DND-41 (cell line): ENCODE measurements at regions not wholly inside any gene's neighbourhood (a gene's known extent, or its start where the extent isn't known, plus 50 kb on each side); places are given as distances from the start of the nearest gene placed in this dataset.

Experiments used
- ATAC-seq: fragments of 200-7000 bp; cut with Tn5 transposase; 3 replicates; pipeline ENCODE4 v1.9.1; 2021; ENCODE audit warnings: low read depth; ENCODE audit not compliant: insufficient read depth
- DNase-seq: peaks from one replicate; pipeline ENCODE4 v3.0.0-alpha.2; 2020
- H2AFZ ChIP-seq: 2 replicates; pipeline ENCODE4 v1.6.0; 2012; ENCODE audit warnings: low read depth, low read length
- H3K27ac ChIP-seq: 2 replicates; pipeline ENCODE4 v1.5.1; 2012; ENCODE audit warnings: low read length, inconsistent platforms
- H3K27me3 ChIP-seq: fragments of 200-600 bp; sonication (generic); 2 replicates; pipeline ENCODE4 v1.6.0; 2012; ENCODE audit warnings: low read length, mild to moderate bottlenecking, inconsistent platforms; ENCODE audit not compliant: insufficient read depth, poor library complexity
- H3K36me3 ChIP-seq: 2 replicates; pipeline ENCODE4 v1.5.1; 2012; ENCODE audit warnings: low read length, inconsistent platforms; ENCODE audit not compliant: insufficient read depth
- H3K4me1 ChIP-seq: 2 replicates; pipeline ENCODE4 v1.5.1; 2012; ENCODE audit warnings: mild to moderate bottlenecking, low read length; ENCODE audit not compliant: insufficient read depth
- H3K4me2 ChIP-seq: 2 replicates; pipeline ENCODE4 v1.6.0; 2012; ENCODE audit warnings: mild to moderate bottlenecking, moderate library complexity, low read length, inconsistent platforms; ENCODE audit not compliant: insufficient read depth
- H3K4me3 ChIP-seq, 2 experiments: fragments of 200-600 bp in 1 of 2; shearing (Covaris generic) in 1 of 2; 2 replicates each; pipeline ENCODE4 v1.5.1; 2012 to 2016; ENCODE audit warnings: inconsistent platforms in 2 of 2, low read length in 2 of 2, mild to moderate bottlenecking in 2 of 2, low read depth in 1 of 2, moderate library complexity in 1 of 2
- H3K79me2 ChIP-seq: 2 replicates; pipeline ENCODE4 v1.6.0; 2012; ENCODE audit warnings: low read length, inconsistent platforms; ENCODE audit not compliant: insufficient read depth
- H3K9ac ChIP-seq: 2 replicates; pipeline ENCODE4 v1.6.0; 2012; ENCODE audit warnings: low read depth, mild to moderate bottlenecking, inconsistent platforms, low read length, moderate library complexity
- H3K9me3 ChIP-seq: 2 replicates; pipeline ENCODE4 v1.5.1; 2012; ENCODE audit warnings: low read length, moderate library complexity, mild to moderate bottlenecking, inconsistent platforms; ENCODE audit not compliant: insufficient read depth, severe bottlenecking
- H4K20me1 ChIP-seq: 2 replicates; pipeline ENCODE4 v1.6.0; 2012; ENCODE audit warnings: low read length; ENCODE audit not compliant: insufficient read depth
- EZH2 ChIP-seq: IDR thresholded peaks from 3 replicates; pipeline ENCODE4 v1.6.1; 2012; ENCODE audit warnings: borderline replicate concordance, low read depth, mild to moderate bottlenecking, moderate library complexity, low read length, inconsistent platforms; ENCODE audit not compliant: severe bottlenecking
- TF ChIP-seq, protein P1 (sequence below): IDR thresholded peaks from 2 replicates; pipeline ENCODE4 v1.5.1; 2012; ENCODE audit warnings: borderline replicate concordance, low read length, moderate library complexity, mild to moderate bottlenecking; ENCODE audit not compliant: poor library complexity, severe bottlenecking; ENCODE audit errors: extremely low read depth

DNA sequence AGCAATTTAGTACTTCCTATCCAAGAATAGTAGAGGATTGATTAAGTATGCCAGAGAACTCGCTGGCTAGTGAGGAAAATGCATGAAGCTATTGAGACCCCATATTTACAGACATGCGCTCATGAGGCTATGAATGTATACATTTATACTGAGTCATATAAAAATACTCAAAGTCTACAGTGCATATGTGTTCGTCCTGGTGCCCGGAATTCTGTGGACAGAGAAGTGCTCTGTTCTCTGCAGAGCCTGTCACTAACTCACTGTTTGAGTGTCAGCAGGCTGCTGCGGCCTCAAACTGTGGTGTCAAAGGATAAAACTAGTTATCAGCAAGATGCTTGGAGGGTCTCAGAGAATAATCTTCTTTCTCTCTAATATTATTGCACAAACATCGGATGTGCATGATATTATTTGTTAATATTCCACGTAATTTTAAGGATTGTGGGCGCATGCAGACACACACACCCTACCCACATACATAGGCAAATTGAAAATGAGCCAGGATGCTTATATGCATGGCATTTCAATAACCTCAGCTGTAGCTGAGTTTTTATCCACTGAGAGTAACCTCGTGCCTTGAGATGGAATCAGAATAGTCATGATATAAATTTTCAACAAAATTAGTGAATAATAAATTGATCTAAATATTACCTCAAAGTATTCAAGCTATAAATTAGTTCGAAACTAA is 50.0 kb upstream of the TSC22D2 start:
- ATAC-seq (no peak), DNase-seq (no peak)
- H3K4me3 ChIP-seq, result no peak overlapping the region
- no peaks in the 10 kb centered on the region for H3K9me3 ChIP-seq
- no peaks in the 10 kb centered on the region for H3K36me3 ChIP-seq
- no peaks in the 10 kb centered on the region for H4K20me1 ChIP-seq
- no peak overlapping the region for H3K27ac ChIP-seq
- H3K27me3 ChIP-seq, result peaks cover 10% of the 10 kb centered on the region
- TF ChIP-seq, protein P1, sequence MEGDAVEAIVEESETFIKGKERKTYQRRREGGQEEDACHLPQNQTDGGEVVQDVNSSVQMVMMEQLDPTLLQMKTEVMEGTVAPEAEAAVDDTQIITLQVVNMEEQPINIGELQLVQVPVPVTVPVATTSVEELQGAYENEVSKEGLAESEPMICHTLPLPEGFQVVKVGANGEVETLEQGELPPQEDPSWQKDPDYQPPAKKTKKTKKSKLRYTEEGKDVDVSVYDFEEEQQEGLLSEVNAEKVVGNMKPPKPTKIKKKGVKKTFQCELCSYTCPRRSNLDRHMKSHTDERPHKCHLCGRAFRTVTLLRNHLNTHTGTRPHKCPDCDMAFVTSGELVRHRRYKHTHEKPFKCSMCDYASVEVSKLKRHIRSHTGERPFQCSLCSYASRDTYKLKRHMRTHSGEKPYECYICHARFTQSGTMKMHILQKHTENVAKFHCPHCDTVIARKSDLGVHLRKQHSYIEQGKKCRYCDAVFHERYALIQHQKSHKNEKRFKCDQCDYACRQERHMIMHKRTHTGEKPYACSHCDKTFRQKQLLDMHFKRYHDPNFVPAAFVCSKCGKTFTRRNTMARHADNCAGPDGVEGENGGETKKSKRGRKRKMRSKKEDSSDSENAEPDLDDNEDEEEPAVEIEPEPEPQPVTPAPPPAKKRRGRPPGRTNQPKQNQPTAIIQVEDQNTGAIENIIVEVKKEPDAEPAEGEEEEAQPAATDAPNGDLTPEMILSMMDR, result no peak
- no peak for TF ChIP-seq EZH2
- no peak overlapping the region for H2AFZ ChIP-seq
- H3K79me2 ChIP-seq, result no peaks in the 10 kb centered on the region
- H3K4me1 ChIP-seq, result no peaks in the 10 kb centered on the region
- no peak overlapping the region for H3K9ac ChIP-seq
- no peak overlapping the region for H3K4me2 ChIP-seq

DNA sequence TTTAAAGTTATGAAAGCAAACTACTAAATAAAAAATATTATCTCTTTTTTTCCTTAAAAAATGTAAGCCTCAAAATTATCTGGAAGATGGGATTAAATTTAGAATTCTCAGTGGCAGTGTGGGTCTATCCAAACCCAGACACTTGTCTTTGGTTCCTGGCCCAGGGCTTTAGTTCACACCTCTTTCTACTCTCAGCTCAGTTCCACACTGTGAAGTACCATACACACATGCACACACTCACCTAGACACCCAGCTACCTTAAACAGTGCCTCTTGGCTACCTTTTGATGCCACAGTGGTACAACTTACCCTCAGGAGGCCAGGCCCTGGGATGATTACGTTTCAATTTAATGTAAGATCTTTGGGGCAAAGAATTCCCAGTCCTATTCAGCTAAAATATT is 51.0 kb upstream of the TSC22D2 start:
- ATAC-seq (no peak), DNase-seq (no peak)
- no peaks in the 10 kb centered on the region for H3K4me1 ChIP-seq
- TF ChIP-seq EZH2, result no peak
- H2AFZ ChIP-seq, result no peak overlapping the region
- H3K27ac ChIP-seq, result no peak overlapping the region
- peaks cover 8% of the 10 kb centered on the region for H3K27me3 ChIP-seq
- no peaks in the 10 kb centered on the region for H3K79me2 ChIP-seq
- no peak overlapping the region for H3K4me2 ChIP-seq
- no peaks in the 10 kb centered on the region for H3K9me3 ChIP-seq
- H4K20me1 ChIP-seq, result no peaks in the 10 kb centered on the region
- H3K36me3 ChIP-seq, result no peaks in the 10 kb centered on the region
- H3K9ac ChIP-seq, result no peak overlapping the region
- H3K4me3 ChIP-seq, result no peak overlapping the region

DNA sequence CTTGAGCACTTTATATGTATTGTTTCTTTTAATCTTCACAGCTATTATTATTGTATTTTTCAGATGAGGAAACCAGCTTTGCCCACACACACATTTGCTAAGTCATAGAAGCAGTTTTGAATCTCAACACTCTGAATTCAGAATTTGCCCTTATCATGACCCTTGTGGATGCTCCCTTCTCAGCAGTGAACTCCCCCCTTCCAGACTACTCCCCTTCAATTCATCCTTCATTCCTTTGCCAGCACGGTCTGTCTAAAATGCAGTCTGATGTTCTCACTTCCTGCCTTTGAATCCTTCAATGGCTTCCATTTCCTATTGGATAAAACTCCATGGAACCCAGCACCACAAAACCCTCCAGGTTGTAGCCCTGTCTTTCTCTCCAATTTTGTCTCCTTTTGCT is 52.5 kb upstream of the TSC22D2 start:
- Histone ChIP-seq H3K79me2 (no peaks in the 10 kb centered on the region), H2AFZ (no peak overlapping the region), H4K20me1 (no peaks in the 10 kb centered on the region), H3K4me2 (no peak overlapping the region), H3K27ac (no peak overlapping the region), H3K36me3 (no peaks in the 10 kb centered on the region), H3K27me3 (peaks cover 8% of the 10 kb centered on the region), H3K4me3 (no peak overlapping the region), H3K4me1 (no peaks in the 10 kb centered on the region), H3K9me3 (no peaks in the 10 kb centered on the region), H3K9ac (no peak overlapping the region)
- no peak for TF ChIP-seq EZH2
- TF ChIP-seq, protein P1, result no peak
- DNase-seq (no peak), ATAC-seq (no peak)

DNA sequence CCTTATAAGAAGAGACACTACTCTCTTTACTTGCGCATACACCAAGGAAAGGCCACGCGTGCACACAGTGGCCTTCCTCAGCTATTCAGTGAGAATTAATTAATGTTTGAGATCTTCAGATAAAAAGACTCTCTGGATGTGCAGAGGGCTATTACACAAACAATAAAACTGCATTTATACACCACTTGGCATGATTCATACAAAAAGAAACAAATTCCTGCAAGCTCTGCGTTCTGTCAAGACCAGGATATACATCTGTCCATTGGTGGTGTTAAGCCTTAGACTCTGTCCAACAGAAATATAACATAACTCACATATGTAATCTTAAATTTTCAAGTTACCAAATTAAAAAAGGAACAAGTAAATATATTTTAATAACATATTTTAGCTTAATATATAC is 55.2 kb upstream of the TSC22D2 start:
- no peak overlapping the region for H3K27ac ChIP-seq
- no peak for DNase-seq
- H3K9ac ChIP-seq, result no peak overlapping the region

More for the DNA sequence above, 55.2 kb upstream of the TSC22D2 start:
- H3K4me3 ChIP-seq, result no peak overlapping the region
- no peaks in the 10 kb centered on the region for H3K36me3 ChIP-seq
- H3K79me2 ChIP-seq, result no peaks in the 10 kb centered on the region
- ATAC-seq, result no peak
- TF ChIP-seq EZH2, result no peak
- TF ChIP-seq, protein P1, result no peak
- no peak overlapping the region for H3K4me2 ChIP-seq
- H3K27me3 ChIP-seq, result peaks cover 12% of the 10 kb centered on the region
- H3K9me3 ChIP-seq, result no peaks in the 10 kb centered on the region
- H4K20me1 ChIP-seq, result no peaks in the 10 kb centered on the region
- no peak overlapping the region for H2AFZ ChIP-seq
- no peaks in the 10 kb centered on the region for H3K4me1 ChIP-seq
